ENCODE measurements at regions not wholly inside any gene's neighbourhood (a gene's known extent, or its start where the extent isn't known, plus 50 kb on each side); places are given as distances from the start of the nearest gene placed in this dataset.
"Not testable (repeated sequence)": the region's sequence is repeated elsewhere in the genome, so short reads cannot be mapped to it uniquely, and the experiment has no call there.

DNA sequence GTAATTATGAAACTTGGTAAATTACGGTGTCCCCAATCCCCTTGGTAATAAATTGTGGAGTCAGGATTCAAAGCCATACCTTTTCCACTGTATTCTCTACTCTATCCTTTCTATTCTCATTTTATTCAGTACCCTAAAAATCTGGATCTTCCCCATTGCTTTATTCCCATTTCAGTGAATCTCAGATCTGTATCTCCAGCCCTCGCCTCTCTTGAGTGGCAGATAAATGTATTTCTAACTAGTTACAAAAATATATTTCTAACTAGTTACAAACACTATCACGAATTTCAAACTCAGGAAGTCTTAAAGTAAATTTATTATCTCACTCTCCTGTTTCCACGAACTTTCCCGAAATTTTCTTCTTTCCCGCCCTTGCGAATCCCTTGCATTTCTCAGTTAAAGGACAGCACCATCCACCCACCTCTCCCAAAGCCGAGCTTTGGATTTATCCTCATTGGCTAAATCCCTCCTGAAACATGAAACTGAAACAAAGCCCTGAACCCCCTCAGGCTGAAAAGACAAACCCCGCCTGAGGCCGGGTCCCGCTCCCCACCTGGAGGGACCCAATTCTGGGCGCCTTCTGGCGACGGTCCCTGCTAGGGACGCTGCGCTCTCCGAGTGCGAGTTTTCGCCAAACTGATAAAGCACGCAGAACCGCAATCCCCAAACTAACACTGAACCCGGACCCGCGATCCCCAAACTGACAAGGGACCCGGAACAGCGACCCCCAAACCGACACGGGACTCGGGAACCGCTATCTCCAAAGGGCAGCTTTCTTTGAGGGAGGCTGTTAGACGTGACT is 164.3 kb upstream of the PABPC3 start:
- Histone ChIP-seq H3K36me3 (no peaks in the 10 kb centered on the region), H3K4me3 (no peak overlapping the region), H3K27ac (no peak overlapping the region), H3K27me3 (peaks cover 27% of the 10 kb centered on the region), H3K9me3 (no peaks in the 10 kb centered on the region), H3K4me1 (peaks cover 5% of the 10 kb centered on the region)
- 29% methylated on average over 28 of the region's 31 CpGs for WGBS
- no peak for DNase-seq (ENCODE audit: low spot score in 2 of 2)
- TF ChIP-seq POLR2A (IDR thresholded peaks at IDR 0.05) (no peak), EP300 (IDR thresholded peaks at IDR 0.05) (no peak), POLR2AphosphoS5 (IDR thresholded peaks at IDR 0.05) (no peak)
- TF ChIP-seq, protein P1, sequence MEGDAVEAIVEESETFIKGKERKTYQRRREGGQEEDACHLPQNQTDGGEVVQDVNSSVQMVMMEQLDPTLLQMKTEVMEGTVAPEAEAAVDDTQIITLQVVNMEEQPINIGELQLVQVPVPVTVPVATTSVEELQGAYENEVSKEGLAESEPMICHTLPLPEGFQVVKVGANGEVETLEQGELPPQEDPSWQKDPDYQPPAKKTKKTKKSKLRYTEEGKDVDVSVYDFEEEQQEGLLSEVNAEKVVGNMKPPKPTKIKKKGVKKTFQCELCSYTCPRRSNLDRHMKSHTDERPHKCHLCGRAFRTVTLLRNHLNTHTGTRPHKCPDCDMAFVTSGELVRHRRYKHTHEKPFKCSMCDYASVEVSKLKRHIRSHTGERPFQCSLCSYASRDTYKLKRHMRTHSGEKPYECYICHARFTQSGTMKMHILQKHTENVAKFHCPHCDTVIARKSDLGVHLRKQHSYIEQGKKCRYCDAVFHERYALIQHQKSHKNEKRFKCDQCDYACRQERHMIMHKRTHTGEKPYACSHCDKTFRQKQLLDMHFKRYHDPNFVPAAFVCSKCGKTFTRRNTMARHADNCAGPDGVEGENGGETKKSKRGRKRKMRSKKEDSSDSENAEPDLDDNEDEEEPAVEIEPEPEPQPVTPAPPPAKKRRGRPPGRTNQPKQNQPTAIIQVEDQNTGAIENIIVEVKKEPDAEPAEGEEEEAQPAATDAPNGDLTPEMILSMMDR (IDR thresholded peaks at IDR 0.05) = no peak

DNA sequence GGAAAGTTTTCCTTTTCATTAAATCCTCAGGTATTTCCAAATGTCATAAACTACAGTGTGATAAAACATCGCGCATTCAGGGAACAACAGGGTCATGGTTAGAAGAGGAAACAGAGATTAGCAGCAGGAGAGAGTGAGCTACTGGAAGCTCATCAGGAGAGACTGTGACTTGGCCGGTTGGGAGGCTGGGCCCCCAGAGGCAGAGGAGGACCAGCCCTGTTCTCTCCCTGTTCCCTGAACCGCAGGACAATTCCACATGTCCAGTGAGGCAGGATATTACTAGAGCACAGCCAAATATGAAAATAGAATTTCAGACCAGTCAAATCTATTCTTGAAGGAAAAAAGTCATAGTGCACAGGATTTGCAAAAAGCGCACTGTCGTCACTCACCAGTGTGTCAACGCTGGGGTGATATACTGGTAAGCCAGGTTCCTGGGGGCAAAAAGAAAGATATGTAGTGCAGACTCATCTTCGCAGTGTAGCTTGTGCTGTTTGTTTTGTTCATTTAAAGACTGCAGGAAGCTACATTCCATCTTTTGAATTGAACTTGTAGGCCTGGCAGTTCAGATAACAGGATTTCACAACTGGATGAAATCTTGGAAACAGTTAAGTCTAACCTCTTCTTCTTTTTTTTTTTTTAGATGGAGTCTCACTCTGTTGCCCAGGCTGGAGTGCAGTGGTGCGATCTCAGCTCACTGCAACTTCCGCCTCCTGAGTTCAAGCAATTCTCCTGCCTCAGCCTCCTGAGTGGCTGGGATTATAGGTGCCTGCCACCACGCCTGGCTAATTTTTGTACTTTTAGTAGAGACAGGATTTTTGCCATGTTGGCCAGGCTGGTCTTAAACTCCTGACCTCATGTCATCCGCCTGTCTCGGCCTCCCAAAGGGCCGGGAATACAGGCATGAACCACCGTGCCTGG is 162.6 kb upstream of the PABPC3 start:
- not testable (repeated sequence) for H3K4me1 ChIP-seq; DNase-seq (ENCODE audit: low spot score in 2 of 2); H3K36me3 ChIP-seq; H3K4me3 ChIP-seq; H3K27ac ChIP-seq; H3K9me3 ChIP-seq
- WGBS = 76% methylated on average over 15 of the region's 15 CpGs
- peaks cover 27% of the 10 kb centered on the region for H3K27me3 ChIP-seq

DNA sequence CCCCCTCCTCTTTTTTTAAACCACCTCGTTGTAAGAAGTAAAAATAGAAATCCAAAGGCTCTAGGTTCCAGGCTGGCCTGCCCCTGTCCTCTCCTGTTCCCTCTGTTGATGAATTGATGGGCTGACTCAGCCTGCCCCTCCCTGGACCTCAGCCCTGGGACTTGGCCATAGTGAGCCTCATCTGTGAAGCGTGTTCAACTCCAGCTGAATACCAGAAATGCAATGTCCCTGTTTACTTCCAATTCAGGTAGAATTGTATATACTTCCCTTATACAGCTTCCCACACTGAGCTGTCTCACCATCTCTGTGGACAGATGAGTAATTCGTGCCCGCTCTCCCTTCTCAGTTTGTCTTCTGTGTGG is 161.9 kb upstream of the PABPC3 start:
- H3K27me3 ChIP-seq = peaks cover 27% of the 10 kb centered on the region
- H3K4me3 ChIP-seq; H3K4me1 ChIP-seq; H3K27ac ChIP-seq; H3K9me3 ChIP-seq; DNase-seq (ENCODE audit: low spot score in 2 of 2); H3K36me3 ChIP-seq: not testable (repeated sequence)
- WGBS = 78% methylated on average over 4 of the region's 4 CpGs

DNA sequence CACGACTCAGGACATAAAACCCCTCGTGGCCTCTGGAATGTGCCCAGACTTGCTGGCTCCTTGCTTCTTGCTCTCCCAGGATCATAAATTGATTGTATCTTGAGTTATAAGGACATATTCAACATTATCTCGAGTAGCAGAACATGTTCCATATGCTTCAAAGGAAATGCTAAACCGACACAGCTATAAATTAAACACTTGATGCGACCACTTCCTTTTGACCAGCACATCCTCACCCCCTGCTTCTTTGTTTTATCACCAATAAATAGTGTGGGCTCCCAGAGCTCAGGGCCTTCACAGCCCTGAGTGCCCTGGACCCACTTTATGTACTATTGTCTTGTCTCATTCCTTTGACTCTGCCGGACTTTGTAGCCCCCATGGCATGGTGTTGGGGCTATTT is 157.0 kb upstream of the PABPC3 start:
- Histone ChIP-seq H3K27ac (no peak overlapping the region), H3K4me3 (no peak overlapping the region), H3K36me3 (no peaks in the 10 kb centered on the region), H3K27me3 (peaks cover 4% of the 10 kb centered on the region), H3K9me3 (no peaks in the 10 kb centered on the region), H3K4me1 (no peaks in the 10 kb centered on the region)
- WGBS = 36% methylated on average over 6 of the region's 6 CpGs
- TF ChIP-seq POLR2AphosphoS5 (IDR thresholded peaks at IDR 0.05) (no peak), POLR2A (IDR thresholded peaks at IDR 0.05) (no peak), EP300 (IDR thresholded peaks at IDR 0.05) (no peak)
- TF ChIP-seq, protein P1 (IDR thresholded peaks at IDR 0.05) = no peak
- no peak for DNase-seq (ENCODE audit: low spot score in 2 of 2)

DNA sequence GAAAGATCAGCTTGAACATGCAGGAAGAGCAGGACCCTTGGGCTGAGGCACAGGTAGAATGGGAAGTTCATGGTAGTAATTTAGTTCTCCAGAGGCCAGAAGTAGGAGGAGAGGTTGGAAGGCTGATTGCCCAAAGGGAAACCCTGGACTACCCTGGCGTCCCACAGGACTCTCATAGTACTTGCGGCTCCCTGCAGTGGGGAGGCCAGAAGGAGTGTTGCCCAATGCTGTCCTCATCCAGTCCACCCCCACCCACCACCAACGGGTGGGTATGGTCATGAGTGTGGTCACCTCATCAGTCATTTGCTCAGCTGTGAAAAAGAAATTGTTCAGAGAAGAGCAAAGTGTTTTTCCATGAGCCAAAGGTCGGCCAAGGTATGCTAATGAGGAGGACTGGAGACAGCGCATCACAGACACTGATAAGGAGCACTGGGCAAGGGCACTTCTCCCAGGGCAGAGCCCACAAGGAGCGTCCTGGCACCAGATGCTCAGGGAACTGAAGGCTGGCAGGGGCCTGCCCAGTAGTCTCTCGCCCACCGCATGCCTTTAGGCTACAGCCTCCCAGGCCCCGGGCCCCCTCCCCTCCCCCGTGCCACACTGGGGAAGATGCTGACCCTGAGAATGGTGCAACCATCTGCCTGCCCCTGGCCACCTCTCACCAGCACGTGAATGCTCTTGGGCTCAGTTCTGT is 154.8 kb upstream of the PABPC3 start:
- not testable (repeated sequence) for H3K9me3 ChIP-seq; H3K27me3 ChIP-seq; DNase-seq (ENCODE audit: low spot score in 2 of 2); H3K4me1 ChIP-seq; H3K4me3 ChIP-seq; H3K36me3 ChIP-seq; H3K27ac ChIP-seq
- 91% methylated on average over 6 of the region's 11 CpGs for WGBS

DNA sequence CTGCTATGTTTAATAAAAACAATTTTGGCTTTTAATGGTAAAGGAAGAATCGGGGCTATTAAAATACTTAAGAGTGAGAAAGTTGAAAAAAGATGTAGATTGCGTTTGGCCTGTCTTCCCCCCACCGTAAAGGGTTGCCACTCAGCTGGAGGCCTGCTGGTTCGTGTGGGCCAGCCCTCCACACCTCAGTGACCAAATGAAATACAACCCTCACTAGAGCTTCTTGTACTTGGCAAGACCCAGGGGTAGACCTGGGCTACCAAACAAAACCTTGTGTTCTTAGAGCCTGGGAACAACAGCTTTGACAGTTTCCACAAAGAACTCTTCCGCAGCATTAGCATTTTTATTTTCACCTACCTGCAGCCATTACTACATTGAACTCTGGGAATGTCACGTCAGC is 152.8 kb upstream of the PABPC3 start:
- H3K4me1 ChIP-seq = no peaks in the 10 kb centered on the region
- H3K27ac ChIP-seq = no peak overlapping the region
- TF ChIP-seq, protein P1 (IDR thresholded peaks at IDR 0.05) = no peak
- no peak for TF ChIP-seq EP300 (IDR thresholded peaks at IDR 0.05)
- TF ChIP-seq POLR2AphosphoS5 (IDR thresholded peaks at IDR 0.05) = no peak
- no peak for TF ChIP-seq POLR2A (IDR thresholded peaks at IDR 0.05)
- 82% methylated on average over 6 of the region's 6 CpGs for WGBS
- H3K9me3 ChIP-seq = no peaks in the 10 kb centered on the region
- no peak overlapping the region for H3K4me3 ChIP-seq
- no peaks in the 10 kb centered on the region for H3K27me3 ChIP-seq
- DNase-seq (ENCODE audit: low spot score in 2 of 2) = no peak
- H3K36me3 ChIP-seq = no peaks in the 10 kb centered on the region

DNA sequence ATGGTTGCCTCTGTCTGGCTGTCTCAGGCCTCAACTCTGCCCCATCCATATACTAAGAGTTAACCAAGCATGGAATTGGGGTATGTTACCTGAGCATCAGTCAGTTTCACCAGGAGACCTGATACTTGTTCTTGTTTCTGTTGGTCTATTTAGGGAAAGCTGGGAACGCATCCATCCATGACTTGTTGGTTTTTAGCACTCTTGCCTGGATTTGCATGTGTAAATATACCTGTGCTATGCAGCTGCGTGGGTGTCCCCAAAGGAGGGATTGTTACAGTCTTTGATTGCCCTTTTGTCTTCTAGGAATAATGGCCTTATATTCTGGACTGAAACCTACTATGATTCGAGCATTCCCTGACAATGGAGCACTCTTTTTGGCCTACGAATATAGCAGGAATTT is 151.9 kb upstream of the PABPC3 start:
- H3K36me3 ChIP-seq; DNase-seq (ENCODE audit: low spot score in 2 of 2); H3K27ac ChIP-seq; H3K9me3 ChIP-seq; H3K4me3 ChIP-seq; H3K27me3 ChIP-seq; H3K4me1 ChIP-seq: not testable (repeated sequence)
- WGBS = 69% methylated on average over 4 of the region's 4 CpGs

DNA sequence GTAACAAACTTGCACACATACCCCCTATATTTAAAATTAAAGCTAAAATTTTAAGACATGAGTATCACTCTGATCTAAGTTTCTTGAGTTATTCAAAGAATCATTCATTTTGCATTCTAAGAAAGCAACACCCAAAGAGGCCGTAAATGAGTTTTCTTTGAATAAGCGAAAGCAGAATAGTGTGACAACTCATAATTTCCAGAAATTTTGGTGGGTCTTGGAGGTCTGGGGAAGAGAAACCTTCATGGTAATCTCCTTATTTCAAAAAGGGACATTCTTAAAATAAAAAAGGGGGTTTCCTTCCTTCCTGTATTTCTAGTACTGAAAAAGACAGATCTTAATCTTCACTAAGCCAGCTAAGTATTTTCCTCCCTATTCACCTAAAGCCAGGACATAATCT is 147.0 kb upstream of the PABPC3 start:
- not testable (repeated sequence) for H3K36me3 ChIP-seq
- 91% methylated on average over 2 of the region's 2 CpGs for WGBS

DNA sequence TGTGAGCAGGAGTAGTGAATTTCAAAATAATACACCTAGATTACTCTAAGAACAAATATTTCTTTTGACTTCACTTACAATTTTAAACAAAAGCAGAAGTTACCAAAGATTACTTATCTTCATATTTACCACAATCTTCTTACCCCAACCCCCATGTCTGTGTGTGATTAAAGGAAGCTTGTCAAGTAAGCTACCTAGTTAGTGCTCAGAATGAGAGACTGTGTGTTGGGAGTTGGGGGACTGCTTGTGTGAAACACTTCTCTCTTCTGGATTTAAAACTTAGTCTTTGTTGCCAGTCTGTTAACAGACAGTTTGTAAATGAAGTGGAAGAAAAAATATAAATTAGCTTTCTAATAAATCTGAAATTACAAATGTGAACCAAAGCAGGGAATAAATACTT is 145.3 kb upstream of the PABPC3 start:
- not testable (repeated sequence) for H3K36me3 ChIP-seq; H3K4me1 ChIP-seq; H3K4me3 ChIP-seq; H3K27me3 ChIP-seq; DNase-seq (ENCODE audit: low spot score in 2 of 2); H3K27ac ChIP-seq; H3K9me3 ChIP-seq

More for the DNA sequence above, 147.0 kb upstream of the PABPC3 start:
- H3K27ac ChIP-seq; DNase-seq (ENCODE audit: low spot score in 2 of 2); H3K4me1 ChIP-seq; H3K4me3 ChIP-seq; H3K9me3 ChIP-seq; H3K27me3 ChIP-seq: not testable (repeated sequence)

DNA sequence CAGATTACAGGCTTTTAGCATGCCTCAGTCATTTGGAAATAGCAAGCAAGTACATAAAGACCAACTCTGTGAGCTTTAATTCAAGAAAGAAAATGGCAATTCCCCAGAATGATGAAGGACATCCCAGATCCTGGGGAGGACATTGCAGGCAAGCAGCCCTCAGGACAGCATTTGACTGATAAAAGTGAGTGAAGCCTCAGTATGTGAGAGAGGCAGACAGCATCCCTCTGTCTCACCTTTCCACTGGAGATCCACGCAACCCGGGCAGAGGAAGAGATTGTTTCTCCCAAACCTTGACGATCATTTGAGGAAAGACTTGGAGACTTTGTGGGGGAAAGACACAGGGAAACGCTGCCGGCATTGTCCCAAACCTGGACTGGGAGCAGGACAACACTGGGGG is 128.0 kb upstream of the PABPC3 start:
- not testable (repeated sequence) for H3K36me3 ChIP-seq; H3K27me3 ChIP-seq; DNase-seq (ENCODE audit: low spot score in 2 of 2); H3K4me1 ChIP-seq; H3K9me3 ChIP-seq; H3K27ac ChIP-seq
- peak overlapping the region; percentile 37 for H3K4me3 ChIP-seq
- WGBS = 4% methylated on average over 5 of the region's 5 CpGs

Data from suprapubic skin (tissue), 4 donors.